ENCODE measurements at regions not wholly inside any gene's neighbourhood (a gene's known extent, or its start where the extent isn't known, plus 50 kb on each side); places are given as distances from the start of the nearest gene placed in this dataset.

- TF ChIP-seq, protein P1, sequence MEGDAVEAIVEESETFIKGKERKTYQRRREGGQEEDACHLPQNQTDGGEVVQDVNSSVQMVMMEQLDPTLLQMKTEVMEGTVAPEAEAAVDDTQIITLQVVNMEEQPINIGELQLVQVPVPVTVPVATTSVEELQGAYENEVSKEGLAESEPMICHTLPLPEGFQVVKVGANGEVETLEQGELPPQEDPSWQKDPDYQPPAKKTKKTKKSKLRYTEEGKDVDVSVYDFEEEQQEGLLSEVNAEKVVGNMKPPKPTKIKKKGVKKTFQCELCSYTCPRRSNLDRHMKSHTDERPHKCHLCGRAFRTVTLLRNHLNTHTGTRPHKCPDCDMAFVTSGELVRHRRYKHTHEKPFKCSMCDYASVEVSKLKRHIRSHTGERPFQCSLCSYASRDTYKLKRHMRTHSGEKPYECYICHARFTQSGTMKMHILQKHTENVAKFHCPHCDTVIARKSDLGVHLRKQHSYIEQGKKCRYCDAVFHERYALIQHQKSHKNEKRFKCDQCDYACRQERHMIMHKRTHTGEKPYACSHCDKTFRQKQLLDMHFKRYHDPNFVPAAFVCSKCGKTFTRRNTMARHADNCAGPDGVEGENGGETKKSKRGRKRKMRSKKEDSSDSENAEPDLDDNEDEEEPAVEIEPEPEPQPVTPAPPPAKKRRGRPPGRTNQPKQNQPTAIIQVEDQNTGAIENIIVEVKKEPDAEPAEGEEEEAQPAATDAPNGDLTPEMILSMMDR (IDR thresholded peaks at IDR 0.05): no peak
- TF ChIP-seq EP300 (IDR thresholded peaks at IDR 0.05) (no peak), POLR2AphosphoS5 (IDR thresholded peaks at IDR 0.05) (no peak), POLR2A (IDR thresholded peaks at IDR 0.05) (no peak)
These were observed 128.0 kb upstream of the NT5E start for GRCh38 chr6:85321906-85322305.

All from sigmoid colon (tissue), 4 donors.